T-cell (primary cell): ENCODE measurements at regions not wholly inside any gene's neighbourhood (a gene's known extent, or its start where the extent isn't known, plus 50 kb on each side); places are given as distances from the start of the nearest gene placed in this dataset.

Source experiments
- ATAC-seq, 4 experiments: fragments of 200-7000 bp in 3 of 4; fragments of 150-1000 bp in 1 of 4; cut with Tn5 transposase; replicated peaks in 1 of 4; 1 replicate in 3 of 4; 2 replicates in 1 of 4; pipeline ENCODE4 v1.10.0; 2021; ENCODE audit warnings: moderate library complexity in 3 of 4, mild to moderate bottlenecking in 2 of 4, moderate number of reproducible peaks in 1 of 4
- CTCF ChIA-PET, 2 donors: fragments of 300-600 bp; sonication (Branson Sonifier 250); formaldehyde crosslinking; loops; one replicate each; lab custom pipeline; 2022; ENCODE audit warnings: antibody characterized with exemption in 2 of 2; lab: Charles Lee
- POLR2A ChIA-PET, 2 donors: fragments of 300-600 bp; sonication (Branson Sonifier 250); formaldehyde crosslinking; loops; one replicate each; lab custom pipeline; 2022; ENCODE audit warnings: antibody characterized with exemption in 2 of 2; lab: Charles Lee
- DNase-seq, 35 experiments: peaks; one replicate each; pipeline versions ENCODE4 v3.0.0 to v3.0.0-alpha.2; 2013 to 2023
- H3K27ac ChIP-seq: one replicate; pipeline ENCODE4 v1.5.1; 2013; ENCODE audit warnings: low read length
- H3K27me3 ChIP-seq, 2 experiments: replicated peaks in 1 of 2; 1 replicate in 1 of 2; 2 replicates in 1 of 2; pipeline versions ENCODE4 v1.6.1 to v1.7.0; 2013; ENCODE audit warnings: low read length in 1 of 2, mixed read lengths in 1 of 2; ENCODE audit not compliant: control insufficient read depth in 2 of 2, insufficient read depth in 2 of 2; ENCODE audit errors: extremely low read depth in 1 of 2
- H3K36me3 ChIP-seq, 2 donors: 1 replicate in 1 of 2; 2 replicates in 1 of 2; pipeline versions ENCODE4 v1.6.1 to v1.7.0; 2013; ENCODE audit warnings: low read length in 1 of 2; ENCODE audit not compliant: control insufficient read depth in 2 of 2, insufficient read depth in 1 of 2; ENCODE audit errors: extremely low read depth in 1 of 2
- H3K4me1 ChIP-seq, 2 experiments: 1 replicate in 1 of 2; 2 replicates in 1 of 2; pipeline versions ENCODE4 v1.6.1 to v1.7.0; 2013; ENCODE audit warnings: low read length in 2 of 2, mixed read lengths in 1 of 2; ENCODE audit not compliant: insufficient read depth in 2 of 2, control insufficient read depth in 1 of 2; ENCODE audit errors: extremely low read depth in 1 of 2
- H3K4me3 ChIP-seq, 2 donors: 1 replicate in 1 of 2; 2 replicates in 1 of 2; pipeline versions ENCODE4 v1.5.1 to v1.7.0; 2013; ENCODE audit warnings: mild to moderate bottlenecking in 2 of 2, low read length in 1 of 2, moderate library complexity in 1 of 2; ENCODE audit not compliant: control insufficient read depth in 1 of 2; ENCODE audit errors: extremely low read depth in 1 of 2
- H3K9me3 ChIP-seq: 2 replicates; pipeline ENCODE4 v1.7.0; 2013
- H3K27ac Mint-ChIP-seq, 2 donors: one replicate each; pipeline ENCODE4 v1.8.0; 2020 to 2021; ENCODE audit warnings: mild to moderate bottlenecking in 2 of 2, mixed read lengths in 2 of 2
- H3K27me3 Mint-ChIP-seq, 2 donors: one replicate each; pipeline ENCODE4 v1.8.0; 2021 to 2022; ENCODE audit warnings: mixed read lengths in 2 of 2
- H3K36me3 Mint-ChIP-seq: one replicate; pipeline ENCODE4 v1.8.0; 2021; ENCODE audit warnings: mixed read lengths
- H3K4me1 Mint-ChIP-seq, 3 donors: one replicate each; pipeline ENCODE4 v1.8.0; 2020 to 2022; ENCODE audit warnings: mixed read lengths in 3 of 3, mild to moderate bottlenecking in 1 of 3
- H3K4me3 Mint-ChIP-seq, 3 donors: one replicate each; pipeline ENCODE4 v1.8.0; 2020 to 2022; ENCODE audit warnings: mild to moderate bottlenecking in 3 of 3, mixed read lengths in 3 of 3, moderate library complexity in 3 of 3
- H3K9me3 Mint-ChIP-seq, 3 donors: one replicate each; pipeline ENCODE4 v1.8.0; 2020 to 2022; ENCODE audit warnings: mixed read lengths in 3 of 3
- WGBS: methylation state at CpG from one replicate; pipeline ENCODE4 v1.1.5; 2013; ENCODE audit warnings: missing lambda C conversion rate; ENCODE audit not compliant: insufficient coverage; 5-methylcytosine and 5-hydroxymethylcytosine counted together

GRCh38 chr11:57116654-57117053 is 65.1 kb upstream of the LRRC55 start:
- H3K36me3 ChIP-seq, result no peaks in the 10 kb centered on the region
- no peak overlapping the region for H3K27ac Mint-ChIP-seq
- no peaks in the 10 kb centered on the region for H3K9me3 Mint-ChIP-seq
- ChIA-PET POLR2A (no interaction called here), CTCF (no interaction called here)
- no peaks in the 10 kb centered on the region for H3K9me3 ChIP-seq
- no peak overlapping the region for H3K4me3 Mint-ChIP-seq
- DNase-seq (peak in 1 of 35 experiments; percentile 4), ATAC-seq (no peak)
- peaks cover 0 to 2% of the 10 kb centered on the region in 2 experiments for H3K27me3 ChIP-seq
- no peaks in the 10 kb centered on the region for H3K4me1 ChIP-seq
- H3K27me3 Mint-ChIP-seq, result peaks cover 0 to 11% of the 10 kb centered on the region in 2 donors
- 0% methylated on average over 1 of the region's 5 CpGs for WGBS
- no peak overlapping the region for H3K4me3 ChIP-seq
- no peaks in the 10 kb centered on the region for H3K36me3 Mint-ChIP-seq
- H3K4me1 Mint-ChIP-seq, result no peaks in the 10 kb centered on the region
- no peak overlapping the region for H3K27ac ChIP-seq

GRCh38 chr11:57120192-57120965 is 61.4 kb upstream of the LRRC55 start:
- Histone ChIP-seq H3K9me3 (no peaks in the 10 kb centered on the region), H3K27me3 (peaks cover 0 to 13% of the 10 kb centered on the region in 2 experiments), H3K4me3 (no peak overlapping the region), H3K36me3 (no peaks in the 10 kb centered on the region), H3K27ac (no peak overlapping the region), H3K4me1 (no peaks in the 10 kb centered on the region)
- ChIA-PET POLR2A (no interaction called here), CTCF (no interaction called here)
- H3K27ac Mint-ChIP-seq, result no peak overlapping the region
- no CpG with 5 or more reads among the region's 3 CpGs for WGBS
- ATAC-seq (no peak), DNase-seq (no peak)
- H3K27me3 Mint-ChIP-seq, result peaks cover 15 to 28% of the 10 kb centered on the region in 2 donors
- H3K36me3 Mint-ChIP-seq, result no peaks in the 10 kb centered on the region
- no peaks in the 10 kb centered on the region for H3K9me3 Mint-ChIP-seq
- H3K4me3 Mint-ChIP-seq, result no peak overlapping the region
- no peaks in the 10 kb centered on the region for H3K4me1 Mint-ChIP-seq

- no peak for DNase-seq
- peaks cover 21 to 31% of the 10 kb centered on the region in 2 donors for H3K27me3 Mint-ChIP-seq
- no peaks in the 10 kb centered on the region for H3K4me1 Mint-ChIP-seq
- ChIA-PET CTCF (no interaction called here), POLR2A (no interaction called here)
- Histone ChIP-seq H3K36me3 (no peaks in the 10 kb centered on the region), H3K27me3 (peaks cover 0 to 13% of the 10 kb centered on the region in 2 experiments), H3K9me3 (no peaks in the 10 kb centered on the region), H3K4me1 (no peaks in the 10 kb centered on the region), H3K27ac (no peak overlapping the region), H3K4me3 (no peak overlapping the region)
- H3K9me3 Mint-ChIP-seq, result no peaks in the 10 kb centered on the region
- H3K27ac Mint-ChIP-seq, result no peak overlapping the region
- H3K36me3 Mint-ChIP-seq, result no peaks in the 10 kb centered on the region
- WGBS, result no CpG with 5 or more reads among the region's 1 CpG
- no peak overlapping the region for H3K4me3 Mint-ChIP-seq
- ATAC-seq, result no peak
Observed at GRCh38 chr11:57121996-57122395, 59.8 kb upstream of the LRRC55 start.

GRCh38 chr11:57123590-57123989 is 58.2 kb upstream of the LRRC55 start:
- Mint-ChIP-seq H3K36me3 (no peaks in the 10 kb centered on the region), H3K4me1 (no peaks in the 10 kb centered on the region), H3K9me3 (peaks cover 0 to 4% (median 0%) of the 10 kb centered on the region in 3 donors), H3K27ac (no peak overlapping the region), H3K27me3 (peaks cover 21 to 40% of the 10 kb centered on the region in 2 donors), H3K4me3 (no peak overlapping the region)
- Histone ChIP-seq H3K4me3 (no peak overlapping the region), H3K9me3 (no peaks in the 10 kb centered on the region), H3K27ac (no peak overlapping the region), H3K27me3 (peaks cover 0 to 11% of the 10 kb centered on the region in 2 experiments), H3K4me1 (no peaks in the 10 kb centered on the region), H3K36me3 (no peaks in the 10 kb centered on the region)
- DNase-seq (no peak), ATAC-seq (no peak)
- ChIA-PET POLR2A (no interaction called here), CTCF (no interaction called here)
- 0% methylated on average over 1 of the region's 9 CpGs for WGBS

- Histone ChIP-seq H3K27ac (no peak overlapping the region), H3K9me3 (no peaks in the 10 kb centered on the region)
- H3K27me3 Mint-ChIP-seq, result peaks cover 21 to 43% of the 10 kb centered on the region in 2 donors
Observed at GRCh38 chr11:57124505-57124904, 57.2 kb upstream of the LRRC55 start.

GRCh38 chr11:57124917-57125316 is 56.8 kb upstream of the LRRC55 start:
- Histone ChIP-seq H3K27me3 (peaks cover 0 to 11% of the 10 kb centered on the region in 2 experiments), H3K9me3 (no peaks in the 10 kb centered on the region), H3K4me3 (no peak overlapping the region), H3K4me1 (no peaks in the 10 kb centered on the region), H3K27ac (no peak overlapping the region), H3K36me3 (no peaks in the 10 kb centered on the region)
- peaks cover 0 to 4% (median 0%) of the 10 kb centered on the region in 3 donors for H3K9me3 Mint-ChIP-seq
- H3K27ac Mint-ChIP-seq, result no peak overlapping the region
- H3K27me3 Mint-ChIP-seq, result peaks cover 21 to 47% of the 10 kb centered on the region in 2 donors
- ChIA-PET CTCF (no interaction called here), POLR2A (no interaction called here)
- no peaks in the 10 kb centered on the region for H3K4me1 Mint-ChIP-seq
- no peak overlapping the region for H3K4me3 Mint-ChIP-seq
- WGBS, result 10% methylated on average over 4 of the region's 4 CpGs
- ATAC-seq, result no peak
- DNase-seq, result no peak
- H3K36me3 Mint-ChIP-seq, result no peaks in the 10 kb centered on the region

More at GRCh38 chr11:57124505-57124904, 57.2 kb upstream of the LRRC55 start:
- Histone ChIP-seq H3K36me3 (no peaks in the 10 kb centered on the region), H3K4me1 (no peaks in the 10 kb centered on the region), H3K4me3 (no peak overlapping the region), H3K27me3 (peaks cover 0 to 11% of the 10 kb centered on the region in 2 experiments)
- DNase-seq (no peak), ATAC-seq (no peak)
- no peak overlapping the region for H3K27ac Mint-ChIP-seq
- H3K36me3 Mint-ChIP-seq, result no peaks in the 10 kb centered on the region
- H3K4me1 Mint-ChIP-seq, result no peaks in the 10 kb centered on the region
- ChIA-PET POLR2A (no interaction called here), CTCF (no interaction called here)
- peaks cover 0 to 4% (median 0%) of the 10 kb centered on the region in 3 donors for H3K9me3 Mint-ChIP-seq
- no peak overlapping the region for H3K4me3 Mint-ChIP-seq
- no CpG with 5 or more reads among the region's 7 CpGs for WGBS
